KOPT-K1 (cell line): ENCODE measurements at regions not wholly inside any gene's neighbourhood (a gene's known extent, or its start where the extent isn't known, plus 50 kb on each side); places are given as distances from the start of the nearest gene placed in this dataset.

ENCODE experiments used
- H3K27ac ChIP-seq: fragments of 200-600 bp; sonication (generic); 2 replicates; pipeline ENCODE4 v1.5.1; 2016; ENCODE audit warnings: antibody characterized with exemption, mild to moderate bottlenecking, low read depth, low read length; ENCODE audit not compliant: poor library complexity, severe bottlenecking
- H3K36me3 ChIP-seq: fragments of 200-600 bp; sonication (generic); 2 replicates; pipeline ENCODE4 v1.5.1; 2017; ENCODE audit warnings: antibody characterized with exemption, mild to moderate bottlenecking, low read length, moderate library complexity; ENCODE audit not compliant: insufficient read depth
- H3K9me3 ChIP-seq: fragments of 200-600 bp; sonication (generic); 2 replicates; pipeline ENCODE4 v1.5.1; 2017; ENCODE audit warnings: antibody characterized with exemption, low read length, mild to moderate bottlenecking; ENCODE audit not compliant: insufficient read depth, poor library complexity, severe bottlenecking

- no peaks in the 10 kb centered on the region for H3K36me3 ChIP-seq
- H3K9me3 ChIP-seq = no peaks in the 10 kb centered on the region
- H3K27ac ChIP-seq = no peak overlapping the region
These were observed 75.9 kb downstream of the TMEM18 start for GRCh38 chr2:601387-601698.

DNA sequence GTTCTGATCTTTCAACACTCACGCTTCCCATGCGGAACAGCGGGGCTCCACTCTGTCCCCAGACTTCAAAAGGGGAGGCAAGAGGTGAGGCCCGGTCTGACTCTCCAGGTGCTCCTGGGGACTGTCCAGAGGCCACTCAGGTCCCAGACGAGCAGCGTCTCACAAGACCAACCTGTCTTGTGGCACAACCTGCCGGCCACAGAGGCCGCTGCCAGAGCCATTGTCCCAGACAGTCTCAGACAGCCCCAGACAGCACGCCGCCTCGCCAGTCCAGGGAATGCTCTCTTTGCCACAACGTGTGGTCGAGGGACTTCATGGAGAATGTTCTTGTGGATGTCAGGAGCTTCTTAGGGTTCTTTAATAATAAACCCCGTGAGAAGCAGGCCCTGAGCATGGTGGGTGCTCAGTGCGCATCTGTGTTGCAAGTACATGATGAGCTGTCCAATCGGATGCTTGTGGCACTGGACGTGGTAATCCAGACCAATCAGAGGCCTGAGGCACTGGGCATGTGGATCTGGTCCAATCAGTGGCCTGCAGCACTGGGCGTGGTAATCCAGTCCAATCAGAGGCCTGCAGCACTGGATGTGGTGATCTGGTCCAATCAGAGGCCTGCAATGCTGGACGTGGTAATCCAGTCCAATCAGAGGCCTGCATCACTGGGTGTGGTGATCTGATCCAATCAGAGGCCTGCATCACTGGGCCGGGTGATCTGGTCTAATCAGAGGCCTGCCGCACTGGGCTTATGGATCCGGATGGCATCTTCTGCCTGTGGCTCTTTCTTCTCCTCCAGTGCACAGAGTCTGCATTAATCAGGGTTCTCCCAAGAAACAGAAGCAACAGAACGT is 76.4 kb downstream of the TMEM18 start:
- no peaks in the 10 kb centered on the region for H3K9me3 ChIP-seq

DNA sequence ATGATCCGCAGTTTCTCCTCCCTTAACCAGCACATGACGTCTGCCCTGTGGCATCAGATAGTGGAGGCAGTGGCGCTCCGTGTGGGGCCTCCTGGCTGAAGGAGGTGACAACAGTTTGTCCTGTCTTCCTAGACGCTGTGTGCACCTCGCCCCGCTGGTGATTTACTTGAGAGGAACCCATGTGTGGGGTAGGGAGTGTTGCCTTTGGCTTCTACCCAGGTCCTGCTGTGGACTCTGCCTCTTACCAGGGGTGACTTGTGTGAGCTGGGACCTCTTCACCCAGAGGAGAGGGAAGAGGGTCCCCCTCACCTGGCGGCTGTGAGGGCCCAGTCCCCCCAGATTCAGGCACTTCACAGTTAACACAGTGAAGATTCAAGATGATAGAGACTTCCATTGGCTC is 77.6 kb downstream of the TMEM18 start:
- Histone ChIP-seq H3K36me3 (no peaks in the 10 kb centered on the region), H3K9me3 (no peaks in the 10 kb centered on the region), H3K27ac (no peak overlapping the region)

More for the DNA sequence above, 76.4 kb downstream of the TMEM18 start:
- Histone ChIP-seq H3K36me3 (no peaks in the 10 kb centered on the region), H3K27ac (no peak overlapping the region)

DNA sequence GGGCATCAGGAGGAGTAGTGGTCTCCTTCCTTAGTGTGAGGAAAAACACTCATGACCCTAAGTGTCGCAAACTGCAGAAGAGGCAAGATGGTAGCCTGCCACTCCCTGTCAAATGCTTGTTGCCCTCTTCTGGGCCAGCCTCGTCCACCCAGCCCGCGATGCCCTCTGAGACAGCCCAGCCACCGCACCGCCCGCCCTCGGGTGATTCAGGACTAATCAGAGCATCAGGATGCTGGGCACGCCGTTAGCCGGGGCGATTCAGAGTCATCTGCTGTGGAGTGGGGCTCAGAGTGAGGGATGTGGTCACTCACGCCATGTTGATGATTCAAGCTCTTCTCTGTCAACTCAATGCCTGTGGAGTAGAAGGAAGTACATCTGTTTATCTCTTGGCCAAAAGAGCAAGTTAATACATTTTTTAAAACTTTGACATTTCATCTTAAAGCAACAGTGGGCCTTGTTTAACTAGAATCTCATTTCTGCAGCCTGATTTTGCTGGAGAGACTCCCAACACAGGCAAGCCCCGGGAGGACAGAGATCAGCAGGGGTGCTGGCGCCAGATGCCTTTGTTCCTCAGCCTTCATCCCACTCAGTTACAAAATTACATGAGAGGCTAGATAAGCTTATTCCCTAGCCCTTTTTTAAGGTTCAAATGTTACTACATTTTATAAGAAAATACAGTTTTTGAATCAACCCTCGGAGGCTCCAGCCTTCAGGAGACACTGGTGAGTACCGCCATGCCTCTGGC is 79.0 kb downstream of the TMEM18 start:
- Histone ChIP-seq H3K36me3 (no peaks in the 10 kb centered on the region), H3K9me3 (no peaks in the 10 kb centered on the region), H3K27ac (no peak overlapping the region)

- no peaks in the 10 kb centered on the region for H3K36me3 ChIP-seq
- no peaks in the 10 kb centered on the region for H3K9me3 ChIP-seq
- H3K27ac ChIP-seq = no peak overlapping the region
These were observed 81.2 kb downstream of the TMEM18 start for GRCh38 chr2:595831-596592.

DNA sequence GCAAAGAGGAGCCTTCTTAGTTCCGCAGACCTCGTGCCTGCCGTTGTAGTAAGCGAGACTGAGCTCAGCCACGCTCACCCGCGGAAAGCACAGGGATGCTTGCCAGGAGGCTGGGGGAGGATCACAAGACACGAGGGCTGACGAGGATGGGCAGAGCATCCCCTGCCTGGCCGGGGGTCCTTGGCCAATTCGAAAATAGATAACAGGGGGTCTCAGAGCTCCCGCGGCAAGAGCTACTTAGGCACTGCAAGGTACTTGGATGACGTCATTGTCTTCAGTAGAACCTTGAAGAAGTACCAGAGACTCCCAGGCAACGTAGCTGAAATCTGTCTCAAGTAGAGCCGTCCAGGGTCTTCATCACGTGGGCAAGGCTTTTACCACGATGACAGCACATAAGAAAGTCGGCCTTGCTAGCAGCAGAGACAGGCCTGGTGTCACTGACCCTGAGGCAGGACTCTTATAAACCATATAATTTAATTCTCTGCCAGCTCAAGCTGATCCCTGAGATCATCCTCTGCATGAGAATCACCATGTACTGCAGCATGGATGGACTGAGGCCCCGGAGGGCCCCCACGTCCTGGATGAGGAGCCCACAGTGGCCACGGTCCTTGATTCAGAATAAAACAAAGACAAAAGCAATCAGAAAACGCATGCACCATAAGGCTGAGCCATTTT is 81.9 kb downstream of the TMEM18 start:
- no peak overlapping the region for H3K27ac ChIP-seq
- H3K36me3 ChIP-seq = no peaks in the 10 kb centered on the region
- H3K9me3 ChIP-seq = no peaks in the 10 kb centered on the region

DNA sequence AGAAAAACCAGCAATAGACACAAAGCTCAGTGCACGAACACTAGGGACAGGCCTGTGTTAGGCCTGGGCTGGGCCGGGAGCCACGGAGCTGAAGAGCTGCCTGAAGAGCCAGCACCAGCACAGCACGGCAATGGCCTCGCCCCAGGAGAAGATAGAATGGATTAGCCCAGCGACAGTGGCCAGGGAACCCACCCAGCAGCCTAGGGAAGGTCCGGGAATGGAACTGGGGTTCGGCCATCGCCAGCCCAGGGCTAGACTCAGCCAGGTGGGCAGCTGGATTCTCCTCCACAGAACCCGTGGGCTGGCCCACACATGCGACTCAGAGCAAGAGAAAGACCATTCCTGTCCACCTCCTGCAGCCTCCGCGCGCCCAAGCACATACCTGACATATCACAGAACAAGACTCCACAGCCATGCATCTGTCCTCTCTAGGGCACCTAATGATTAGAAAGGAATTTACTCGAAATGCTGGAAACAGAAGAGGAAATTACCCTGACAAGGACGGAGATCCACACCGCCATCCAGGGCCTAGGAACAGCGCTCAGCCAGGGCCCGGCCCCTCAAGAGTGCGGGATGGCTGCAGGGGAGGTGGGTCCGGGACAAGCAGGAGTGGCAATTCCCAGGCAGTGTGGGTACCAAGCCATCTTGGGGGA is 82.8 kb downstream of the TMEM18 start:
- H3K27ac ChIP-seq = no peak overlapping the region
- no peaks in the 10 kb centered on the region for H3K36me3 ChIP-seq
- no peaks in the 10 kb centered on the region for H3K9me3 ChIP-seq

DNA sequence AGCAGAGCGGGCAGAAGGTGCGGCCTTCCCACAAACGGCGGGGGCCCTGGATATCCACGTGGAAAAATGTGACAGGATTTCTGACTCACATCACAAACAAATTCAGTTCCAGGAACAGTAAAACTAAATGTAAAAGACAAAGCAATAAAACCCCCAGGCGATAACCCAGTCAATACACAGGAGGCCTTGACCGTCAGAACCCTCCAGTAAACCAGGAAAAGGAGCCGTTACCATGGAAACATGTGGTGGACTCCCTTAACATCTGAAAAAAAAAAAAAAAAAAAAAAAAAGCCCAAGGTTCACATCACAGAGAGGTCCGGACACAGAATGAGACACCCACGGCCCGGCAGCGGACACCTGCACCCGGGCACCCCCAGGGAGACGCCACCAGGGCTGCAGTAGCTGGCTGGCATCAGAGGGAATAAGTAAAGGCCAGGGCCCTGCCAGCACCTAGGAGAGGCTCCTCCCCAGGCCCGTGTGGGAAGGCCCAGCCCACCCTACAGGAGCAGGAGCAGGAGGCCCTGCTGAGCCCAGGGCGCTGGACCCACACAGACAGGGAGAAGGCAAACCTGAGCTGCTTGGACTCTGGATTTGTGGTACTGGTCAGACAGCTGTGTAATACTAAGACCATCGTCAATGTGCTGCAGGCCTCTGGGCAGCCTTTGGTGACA is 83.7 kb downstream of the TMEM18 start:
- Histone ChIP-seq H3K9me3 (no peaks in the 10 kb centered on the region), H3K36me3 (no peaks in the 10 kb centered on the region), H3K27ac (no peak overlapping the region)

- H3K9me3 ChIP-seq = no peaks in the 10 kb centered on the region
- H3K36me3 ChIP-seq = no peaks in the 10 kb centered on the region
- no peak overlapping the region for H3K27ac ChIP-seq
These were observed 84.5 kb downstream of the TMEM18 start for GRCh38 chr2:592737-593136.

DNA sequence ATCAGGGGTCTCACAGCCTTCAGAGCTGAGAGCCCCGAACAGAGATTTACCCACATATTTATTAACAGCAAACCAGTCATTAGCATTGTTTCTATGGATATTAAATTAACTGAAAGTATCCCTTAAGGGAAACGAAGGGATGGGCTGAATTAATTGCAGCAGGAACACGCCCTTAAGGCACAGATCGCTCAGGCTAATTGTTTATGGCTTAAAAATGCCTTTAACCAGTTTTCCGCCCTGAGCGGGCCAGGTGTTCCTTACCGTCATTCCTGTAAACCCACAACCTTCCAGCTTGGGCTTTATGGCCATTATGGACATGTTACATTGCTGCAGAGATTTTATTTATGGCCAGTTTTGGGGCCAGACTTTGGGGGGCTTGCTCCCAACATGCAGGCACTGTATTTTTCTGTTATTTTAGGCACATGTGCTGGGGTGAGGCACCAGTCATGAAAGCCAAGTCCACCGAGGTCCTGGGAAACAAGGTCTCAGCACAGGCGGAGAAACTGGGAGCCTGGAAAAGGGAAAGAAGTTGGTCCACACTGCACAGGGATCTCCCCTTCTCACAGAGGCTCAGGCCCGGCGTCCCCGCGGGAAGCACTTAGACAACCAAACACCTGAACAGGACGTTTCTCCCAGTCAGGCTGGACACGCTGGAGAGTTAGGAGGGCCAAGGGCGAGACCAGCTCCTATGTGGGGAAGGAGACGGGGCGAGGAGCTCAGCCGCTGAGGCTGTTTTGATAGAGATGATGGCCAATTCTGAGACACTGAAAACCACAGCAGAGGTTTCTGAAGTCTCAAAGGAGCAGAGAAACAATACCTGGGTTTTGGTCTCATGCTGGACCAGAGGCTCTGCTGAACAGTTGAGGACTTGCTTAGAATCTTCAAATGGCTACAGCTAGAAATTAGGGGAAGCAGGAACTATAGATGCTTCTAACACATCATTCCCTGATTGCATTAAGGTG is 86.7 kb downstream of the TMEM18 start:
- no peaks in the 10 kb centered on the region for H3K9me3 ChIP-seq
- H3K27ac ChIP-seq = no peak overlapping the region
- no peaks in the 10 kb centered on the region for H3K36me3 ChIP-seq

GRCh38 chr2:589281-590130 is 87.7 kb downstream of the TMEM18 start:
- H3K9me3 ChIP-seq = no peaks in the 10 kb centered on the region
- H3K27ac ChIP-seq = no peak overlapping the region
- H3K36me3 ChIP-seq = no peaks in the 10 kb centered on the region

GRCh38 chr2:588074-588645 is 89.0 kb downstream of the TMEM18 start:
- H3K36me3 ChIP-seq = no peaks in the 10 kb centered on the region
- H3K27ac ChIP-seq = no peak overlapping the region
- no peaks in the 10 kb centered on the region for H3K9me3 ChIP-seq
